GF-D8 (cell line): ENCODE measurements at regions not wholly inside any gene's neighbourhood (a gene's known extent, or its start where the extent isn't known, plus 50 kb on each side); places are given as distances from the start of the nearest gene placed in this dataset.

ENCODE experiments used
- DNase-seq: peaks from one replicate; lab custom pipeline; 2025; lab: John Stamatoyannopoulos, UW

DNA sequence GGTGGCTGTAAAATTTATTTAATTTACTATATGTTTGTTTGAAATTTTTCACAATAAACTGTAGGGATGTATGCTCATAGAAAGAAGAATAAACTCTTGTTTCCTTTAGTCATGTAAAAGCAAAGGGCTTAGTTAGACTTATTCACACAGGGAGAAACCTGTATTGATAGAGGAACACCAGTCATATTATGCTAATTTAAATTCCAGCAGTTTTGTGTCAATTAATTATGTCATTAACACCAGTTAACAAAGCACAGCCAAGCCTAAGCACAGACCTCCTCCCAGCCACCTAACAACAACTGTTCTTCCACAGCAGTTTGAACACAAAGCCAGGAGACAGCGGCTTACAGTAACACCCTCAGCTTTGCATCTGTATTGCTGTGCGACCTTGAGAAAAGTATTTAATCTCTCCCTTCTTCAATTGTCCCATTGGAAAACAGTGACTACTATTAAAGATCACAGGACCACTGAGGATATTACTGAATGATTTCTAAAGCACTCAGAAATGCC is 260.8 kb upstream of the RRP15 start:
- DNase-seq = no peak

DNA sequence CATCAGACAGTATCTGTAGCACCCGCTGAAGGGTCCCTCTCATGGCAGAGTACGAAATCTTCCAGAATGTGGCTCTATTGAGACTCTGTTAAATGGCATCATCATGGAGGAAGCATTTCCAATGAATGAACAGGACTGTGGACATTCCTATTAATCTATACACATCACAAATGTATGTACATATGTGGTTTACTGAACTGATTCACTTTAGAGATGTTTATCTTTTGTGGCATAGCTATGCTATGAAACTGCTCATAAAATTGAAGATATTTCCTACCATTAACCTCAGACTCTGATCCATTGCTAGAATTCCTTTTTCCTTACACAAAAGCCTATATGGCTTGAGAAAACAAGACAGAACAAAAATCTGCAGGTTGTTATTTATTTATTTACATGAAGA is 259.6 kb upstream of the RRP15 start:
- DNase-seq = no peak

DNA sequence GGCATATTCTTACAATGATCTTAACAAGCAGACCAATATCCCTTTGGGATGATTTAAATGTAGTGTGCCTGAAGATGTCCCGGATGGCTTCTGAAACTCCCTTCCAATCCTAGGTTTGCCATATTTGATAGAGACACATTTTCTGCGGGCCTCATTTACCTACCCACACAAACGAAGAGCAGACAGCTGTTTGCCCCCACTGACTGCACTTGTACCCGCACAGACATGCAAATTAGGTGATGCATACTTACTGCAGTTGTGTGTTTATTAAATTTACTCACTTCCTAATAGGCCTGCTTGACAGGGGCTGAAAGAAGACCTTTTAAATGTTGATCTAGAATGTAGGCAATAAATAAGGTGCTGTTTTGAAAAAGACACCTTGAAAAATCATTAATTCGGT is 257.9 kb upstream of the RRP15 start:
- no peak for DNase-seq

DNA sequence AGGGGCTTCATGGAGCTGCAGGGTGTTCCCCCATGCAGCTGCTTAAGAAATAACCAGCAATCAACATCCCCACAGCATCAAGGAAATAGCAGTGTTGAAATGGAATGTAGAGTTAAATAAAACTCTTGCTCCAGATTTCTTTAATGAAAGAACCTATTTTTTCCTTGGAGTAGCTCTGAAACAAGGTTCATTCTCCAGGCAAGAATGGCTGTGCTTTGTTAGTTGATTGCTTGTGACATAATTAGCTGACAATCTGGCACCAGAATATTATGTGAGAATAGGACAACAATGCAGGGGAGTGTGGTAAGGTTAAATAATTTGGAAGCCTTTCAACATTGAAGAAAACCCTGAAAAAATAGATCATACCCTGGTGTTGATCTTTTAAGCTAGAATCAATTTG is 254.2 kb upstream of the RRP15 start:
- no peak for DNase-seq

DNA sequence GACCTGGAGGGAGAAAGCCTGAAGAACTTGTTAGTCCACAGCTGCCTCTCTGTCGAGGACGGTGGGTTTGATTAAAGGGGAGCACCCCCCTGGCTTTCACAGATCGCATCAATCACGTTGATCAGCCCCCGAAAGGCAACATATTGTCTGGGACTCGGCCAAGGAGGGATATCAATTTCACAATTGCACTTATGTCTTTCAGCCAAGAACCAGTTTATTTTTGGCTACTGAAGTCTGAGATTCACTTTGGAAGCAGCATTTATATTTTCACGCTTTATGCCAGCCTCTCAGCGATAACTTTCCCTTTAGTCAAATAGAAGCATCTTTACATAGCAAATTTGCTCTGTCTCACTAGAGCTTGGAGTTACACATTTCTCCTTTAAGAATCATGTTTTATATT is 253.2 kb upstream of the RRP15 start:
- no peak for DNase-seq

DNA sequence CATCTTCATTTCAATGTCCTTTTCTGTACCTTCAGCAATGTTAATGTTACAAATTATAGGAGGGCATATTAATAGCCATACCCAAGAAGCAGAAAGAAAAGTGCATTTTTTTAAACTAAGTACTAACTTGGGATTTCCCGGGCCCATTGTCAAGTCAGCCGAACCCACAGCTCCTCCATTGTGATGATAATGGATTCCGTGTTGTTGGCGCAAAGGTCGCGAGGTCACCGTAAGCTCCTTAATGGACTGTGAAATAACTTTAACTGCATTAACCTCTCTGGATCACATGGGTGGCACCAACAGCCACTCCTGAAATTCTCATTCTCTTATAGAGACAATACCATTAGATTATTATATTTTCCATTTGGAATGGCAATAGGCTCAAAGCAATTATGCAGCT is 250.6 kb upstream of the RRP15 start:
- no peak for DNase-seq

DNA sequence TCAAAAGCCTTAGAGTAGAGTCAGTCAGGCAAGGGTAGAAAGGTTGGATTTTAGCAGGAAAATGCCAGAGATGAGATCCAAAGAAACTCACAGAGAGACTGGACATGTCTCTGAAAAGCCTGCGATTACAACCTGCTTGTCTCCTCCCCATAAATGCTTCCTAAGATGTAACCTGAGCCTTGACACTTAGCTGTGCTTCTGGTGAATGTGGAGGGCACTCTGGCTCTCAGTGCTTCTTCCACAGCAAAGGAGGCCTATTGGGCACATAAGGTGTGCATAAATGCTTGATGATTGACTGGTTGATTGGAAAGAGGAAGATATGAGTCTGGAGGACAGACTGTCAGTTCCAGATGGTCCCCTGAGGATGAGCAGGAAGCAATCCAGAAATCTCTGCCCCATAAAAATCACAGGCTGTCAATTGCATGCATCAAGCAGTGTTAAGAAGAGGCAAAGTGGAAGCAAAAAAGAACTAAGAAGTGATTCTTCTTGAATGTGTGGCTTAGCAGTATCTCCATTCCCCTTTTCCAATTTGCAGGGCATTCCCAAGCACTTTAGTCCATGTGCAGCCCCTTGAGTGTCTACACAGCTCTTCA is 236.2 kb upstream of the RRP15 start:
- DNase-seq = no peak

DNA sequence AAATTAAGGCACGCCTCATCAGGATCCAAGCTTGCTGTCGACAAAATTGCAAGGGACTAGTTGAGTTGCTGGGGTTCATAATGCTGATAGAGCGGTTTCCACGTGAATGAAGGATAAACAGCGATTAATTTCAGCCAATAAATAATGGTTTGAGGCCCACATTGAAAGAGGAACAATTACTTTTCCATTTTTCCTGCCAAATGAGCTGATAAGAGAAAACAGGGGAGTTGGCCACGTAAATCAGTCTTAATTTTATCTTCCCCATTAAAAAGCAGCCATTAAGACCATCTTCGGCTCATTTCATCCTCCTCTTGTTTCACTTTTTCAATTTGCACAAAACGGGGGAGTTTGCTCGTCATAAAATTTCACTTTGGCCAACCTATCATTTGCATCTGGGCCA is 235.5 kb upstream of the RRP15 start:
- DNase-seq = no peak

DNA sequence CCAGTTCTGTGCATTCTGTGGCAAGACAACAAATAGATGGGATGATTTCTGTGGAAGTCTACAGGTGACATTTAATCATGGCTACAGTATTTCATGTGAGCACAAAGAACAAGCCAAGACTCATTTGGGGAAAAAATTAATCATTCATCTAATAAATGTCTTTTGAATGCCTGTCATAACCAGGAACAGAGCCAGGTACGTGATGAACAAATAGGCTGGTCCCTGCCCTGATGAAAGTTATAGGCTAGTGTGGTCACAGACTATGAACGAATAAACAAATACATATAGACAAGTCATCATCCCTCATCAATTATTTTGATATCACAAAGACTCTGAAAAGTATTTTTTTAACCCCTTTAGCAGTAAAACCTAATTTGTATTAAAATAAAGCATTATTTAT is 226.4 kb upstream of the RRP15 start:
- DNase-seq = no peak

DNA sequence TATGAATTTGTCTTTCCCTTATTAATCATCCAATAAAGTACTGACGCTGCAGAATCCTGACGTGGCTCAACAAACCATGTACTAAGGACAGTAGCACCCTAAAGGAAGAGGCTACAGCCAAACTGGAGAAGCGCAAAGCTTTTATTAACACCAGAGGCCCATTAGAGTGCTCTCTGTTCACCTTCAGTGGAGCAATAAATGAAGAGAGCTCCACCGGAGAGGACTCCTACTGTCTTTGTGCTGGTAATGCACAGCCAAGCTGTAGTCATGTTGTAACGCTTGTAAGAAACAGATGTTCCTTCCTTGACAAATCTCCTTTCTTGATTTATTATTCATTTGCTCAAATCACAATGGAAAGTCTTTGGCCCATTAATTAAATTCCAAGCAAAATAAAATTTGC is 220.7 kb upstream of the RRP15 start:
- DNase-seq = no peak

DNA sequence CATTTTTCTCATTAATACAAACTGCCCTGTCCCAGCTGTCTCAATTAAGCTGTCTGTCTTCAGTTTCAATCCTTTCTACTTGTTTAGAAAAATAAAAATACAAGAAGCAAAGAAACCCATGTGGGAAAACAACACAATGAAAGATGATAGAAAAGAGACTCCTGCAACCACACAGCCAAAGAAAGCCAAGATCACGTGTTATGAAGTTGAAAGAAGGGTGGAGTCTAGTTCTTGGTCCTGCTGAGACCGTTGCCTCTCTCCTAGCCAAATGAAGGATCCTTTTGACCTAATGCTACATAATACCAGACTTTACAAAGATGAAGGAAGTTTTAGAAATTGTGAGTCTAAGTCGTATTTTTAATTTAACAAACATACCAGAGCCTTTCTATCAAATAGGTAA is 218.8 kb upstream of the RRP15 start:
- DNase-seq = no peak

DNA sequence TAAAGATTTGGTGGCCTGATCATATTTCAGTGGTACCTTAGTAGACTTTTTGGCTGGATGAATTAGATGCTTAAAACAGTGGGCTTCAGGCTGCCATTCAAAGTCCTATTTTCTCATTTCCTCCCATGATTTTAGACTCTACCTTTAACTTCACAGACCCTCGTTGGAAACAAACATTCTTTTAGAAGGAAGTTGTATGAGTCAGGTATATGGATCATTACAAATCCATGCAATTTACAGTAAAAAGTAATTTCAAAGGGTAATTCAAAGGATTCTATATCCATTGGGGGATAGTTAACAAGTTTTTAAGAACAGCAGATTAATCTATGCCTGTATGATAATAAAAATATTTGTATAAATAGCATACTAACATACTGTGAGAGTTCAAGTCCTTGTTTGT is 216.9 kb upstream of the RRP15 start:
- DNase-seq = no peak

DNA sequence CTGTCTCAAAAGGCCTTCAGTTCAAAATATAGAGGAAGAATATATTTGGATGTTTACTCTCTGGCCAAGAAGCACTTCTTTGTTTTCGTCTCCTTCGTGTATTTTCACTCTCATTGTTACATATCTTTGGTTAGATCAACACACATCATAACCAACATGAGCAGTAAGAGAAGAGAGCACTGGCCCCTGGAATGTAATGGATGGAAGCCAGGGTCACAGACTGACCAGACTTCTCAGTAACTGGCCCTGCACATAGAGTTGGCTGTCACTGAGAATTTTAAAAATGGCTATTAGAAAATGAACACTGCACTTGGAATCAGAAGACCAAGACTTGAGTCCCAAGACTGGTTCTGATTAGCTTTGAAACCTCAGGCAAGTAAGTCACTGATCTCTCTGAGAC is 215.9 kb upstream of the RRP15 start:
- DNase-seq = no peak

DNA sequence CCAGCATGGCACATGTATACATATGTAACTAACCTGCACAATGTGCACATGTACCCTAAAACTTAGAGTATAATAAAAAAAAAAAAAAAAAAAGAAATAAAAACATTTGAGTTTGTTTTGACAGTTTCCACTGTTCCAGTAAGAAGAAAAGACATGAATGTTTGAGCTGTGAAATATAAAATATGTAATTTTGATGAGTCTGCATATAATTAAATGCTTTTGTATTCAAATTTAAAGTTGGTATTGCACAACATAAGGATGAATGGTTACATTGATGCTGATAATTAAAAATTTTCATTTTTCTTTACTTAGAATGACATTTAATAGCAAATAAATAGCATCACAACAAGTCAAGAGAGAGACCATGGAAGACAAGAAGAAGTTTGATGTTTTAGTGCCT is 212.0 kb upstream of the RRP15 start:
- no peak for DNase-seq

DNA sequence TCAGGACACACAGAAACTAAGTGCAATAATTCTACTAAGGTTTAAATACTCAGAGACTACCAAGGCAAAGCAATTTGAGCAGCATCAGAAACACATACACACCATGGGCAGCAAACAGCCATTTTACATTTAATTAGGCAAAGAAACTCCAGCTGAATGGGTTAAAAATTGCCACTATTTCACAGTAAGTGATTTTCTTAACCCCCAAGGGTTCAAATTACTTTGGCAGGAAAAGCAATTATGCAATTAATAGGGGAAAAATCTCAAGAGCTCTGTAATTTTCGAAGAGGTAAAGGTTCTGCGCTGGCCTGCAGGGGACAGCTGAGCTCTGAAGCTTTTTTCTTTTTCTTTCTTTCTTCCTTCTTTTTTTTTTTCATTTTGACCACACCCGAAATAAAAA is 206.2 kb upstream of the RRP15 start:
- no peak for DNase-seq

DNA sequence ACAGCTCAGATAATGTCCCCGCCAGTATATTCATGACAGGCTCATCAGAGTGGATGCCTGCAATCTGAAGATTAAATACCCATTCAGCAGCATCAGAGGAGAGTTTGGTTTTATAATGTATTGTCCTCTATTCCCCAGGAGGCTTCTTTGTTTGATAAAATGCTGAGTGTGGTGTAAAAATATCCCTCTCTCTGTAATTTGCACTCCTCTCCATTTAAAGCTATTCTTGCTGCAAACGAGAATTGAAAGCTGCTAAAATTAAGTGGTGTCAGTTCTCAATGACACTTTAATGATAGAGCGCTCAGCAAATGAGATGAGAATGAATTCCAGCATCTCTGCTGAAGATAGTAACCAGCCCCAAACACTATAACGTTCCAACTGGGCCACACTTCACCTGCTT is 205.7 kb upstream of the RRP15 start:
- no peak for DNase-seq

DNA sequence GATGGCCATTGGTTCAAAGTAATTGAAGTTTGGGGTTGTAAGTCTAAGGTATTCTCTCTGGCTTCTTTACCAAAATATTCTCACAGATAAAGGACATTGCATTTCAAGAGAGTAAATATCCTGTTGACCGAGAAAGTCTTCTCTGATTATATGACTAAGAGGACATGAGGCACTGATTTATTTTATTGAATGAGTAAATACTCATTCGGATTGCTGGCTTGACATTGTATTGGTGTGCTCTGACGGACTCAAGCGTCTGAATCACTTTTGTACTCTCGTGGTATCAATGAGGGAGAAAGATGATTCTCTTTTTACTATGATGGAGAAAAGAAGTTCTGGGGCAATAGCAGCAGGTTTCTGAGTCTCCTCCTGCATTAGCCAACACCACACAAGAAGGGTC is 205.3 kb upstream of the RRP15 start:
- DNase-seq = no peak

DNA sequence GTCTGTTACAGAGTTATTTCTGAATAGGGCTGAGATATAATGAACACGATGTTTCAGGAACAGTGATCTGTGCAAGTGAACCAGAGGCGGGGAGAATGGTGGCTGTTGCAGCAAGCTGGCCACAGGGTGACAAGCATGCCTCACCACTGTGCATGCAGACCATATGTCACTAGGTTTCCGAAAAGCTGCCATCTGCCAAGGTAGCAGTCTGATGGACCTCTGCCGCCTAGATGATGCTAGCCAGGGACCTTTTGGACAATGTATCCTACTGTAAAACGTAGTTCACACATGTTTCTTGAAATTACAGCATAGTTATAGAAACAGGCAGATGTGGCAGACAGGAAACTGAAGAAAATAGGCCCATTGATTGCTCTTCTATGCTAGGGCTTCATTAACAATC is 204.2 kb upstream of the RRP15 start:
- DNase-seq = no peak

DNA sequence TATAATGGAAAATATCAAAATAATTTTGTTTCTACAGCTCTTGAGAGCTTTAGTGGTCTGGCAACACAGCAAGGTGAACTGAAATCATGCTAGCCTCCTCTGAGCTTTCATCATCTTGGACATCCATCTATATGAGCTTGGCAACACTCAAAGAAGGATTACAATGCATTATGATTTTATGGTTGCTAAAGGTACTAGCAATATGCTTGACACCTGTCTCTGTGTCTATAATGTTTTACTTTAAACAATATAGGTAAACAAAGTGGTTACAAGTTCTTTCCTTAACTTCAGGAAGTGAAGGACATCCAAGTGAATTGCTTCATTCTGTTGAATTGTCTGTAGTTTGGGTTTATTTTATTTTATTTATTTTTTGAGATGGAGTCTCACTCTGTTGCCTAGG is 203.7 kb upstream of the RRP15 start:
- DNase-seq = no peak

DNA sequence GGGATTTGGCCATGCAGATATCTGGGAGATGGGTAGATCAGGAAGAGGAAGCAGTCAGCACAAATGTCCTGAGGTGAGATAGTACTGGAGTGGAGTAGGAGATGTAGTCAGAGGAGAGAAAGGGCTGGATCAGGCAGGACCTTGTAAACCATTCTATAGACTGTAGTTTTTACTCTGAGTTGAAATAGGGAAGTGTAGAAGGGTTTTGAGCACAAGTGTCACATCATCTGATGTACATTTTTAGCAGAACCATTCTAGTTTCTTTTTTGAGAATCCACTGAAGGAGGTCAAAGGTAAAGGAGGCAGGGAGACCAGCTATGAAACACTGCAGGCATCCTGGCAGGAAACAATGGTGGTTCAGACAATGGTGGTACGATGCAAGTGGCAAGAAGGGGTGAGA is 194.6 kb upstream of the RRP15 start:
- no peak for DNase-seq

DNA sequence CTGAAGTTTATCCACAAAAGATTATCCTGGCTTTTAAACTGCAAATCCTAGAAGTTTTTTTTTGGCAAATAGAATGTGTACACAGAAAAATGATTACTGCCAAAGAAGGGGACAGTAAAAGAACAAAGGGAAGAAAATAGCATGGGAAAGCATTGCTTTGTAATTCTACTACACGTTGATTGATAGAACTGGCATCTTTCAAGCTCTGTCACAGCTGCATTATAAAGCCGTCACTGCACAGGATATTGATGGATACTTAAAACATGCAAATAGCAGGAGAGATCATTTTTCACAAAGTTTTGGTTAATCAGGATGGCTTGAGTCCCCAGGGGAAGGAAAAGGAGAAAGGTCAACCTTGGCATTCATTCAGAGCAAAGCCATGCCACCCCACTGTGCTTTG is 183.7 kb upstream of the RRP15 start:
- DNase-seq = no peak

DNA sequence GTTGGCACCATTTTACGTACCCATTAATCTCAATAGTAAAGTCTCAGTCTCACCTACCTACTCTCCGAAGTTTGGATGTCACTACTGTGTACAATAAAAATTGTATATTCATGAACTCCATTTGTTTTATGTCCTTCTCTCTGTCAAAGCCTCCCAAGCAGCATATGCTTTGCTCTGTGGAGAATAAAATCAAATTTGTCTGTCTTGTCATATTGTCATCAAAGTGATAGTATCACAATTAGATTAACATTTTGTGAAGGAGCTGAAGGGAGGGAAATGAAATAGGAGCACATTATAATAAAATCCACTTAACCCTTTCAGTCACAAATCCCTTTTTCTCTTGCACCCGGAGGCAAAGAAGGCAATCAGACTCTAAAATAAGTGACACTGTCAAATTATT is 177.1 kb upstream of the RRP15 start:
- DNase-seq = no peak

DNA sequence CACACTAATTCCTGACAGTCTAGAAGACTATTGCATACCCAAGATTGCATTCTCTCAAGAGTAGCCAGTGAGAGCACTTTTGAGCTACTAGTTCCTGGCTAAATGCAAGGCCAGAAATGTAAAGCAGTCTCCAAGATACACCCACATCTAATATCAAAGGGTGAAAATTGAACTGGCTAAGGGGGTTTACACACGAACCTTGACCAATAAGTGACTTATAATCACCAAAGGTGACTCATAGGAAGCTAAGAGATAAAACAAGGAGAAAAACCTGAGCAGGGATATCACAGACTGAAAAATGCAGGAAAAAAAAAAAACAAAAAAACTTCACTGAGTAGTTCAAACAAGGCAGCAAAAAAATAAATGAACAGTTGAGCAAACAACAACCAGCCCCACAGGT is 172.2 kb upstream of the RRP15 start:
- no peak for DNase-seq

DNA sequence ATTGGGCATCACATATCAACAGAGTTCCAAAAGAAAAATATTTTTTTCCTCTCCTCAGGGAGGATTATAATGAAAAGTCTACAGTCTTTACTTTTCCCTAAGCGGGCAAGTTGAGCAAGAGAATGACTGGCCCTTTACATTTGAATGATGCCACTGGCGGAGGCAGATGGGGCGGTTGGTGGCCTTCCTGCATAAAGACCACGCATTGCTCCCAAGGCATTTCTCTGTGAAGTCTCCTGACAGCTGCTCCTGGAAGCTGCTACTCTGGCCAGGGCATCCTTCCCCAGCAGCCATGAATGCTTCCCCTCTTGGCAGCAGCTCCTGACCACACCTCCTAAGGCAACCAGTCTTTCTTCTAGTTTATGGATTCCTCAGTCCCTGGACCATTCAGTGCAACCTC is 161.1 kb upstream of the RRP15 start:
- DNase-seq = no peak

DNA sequence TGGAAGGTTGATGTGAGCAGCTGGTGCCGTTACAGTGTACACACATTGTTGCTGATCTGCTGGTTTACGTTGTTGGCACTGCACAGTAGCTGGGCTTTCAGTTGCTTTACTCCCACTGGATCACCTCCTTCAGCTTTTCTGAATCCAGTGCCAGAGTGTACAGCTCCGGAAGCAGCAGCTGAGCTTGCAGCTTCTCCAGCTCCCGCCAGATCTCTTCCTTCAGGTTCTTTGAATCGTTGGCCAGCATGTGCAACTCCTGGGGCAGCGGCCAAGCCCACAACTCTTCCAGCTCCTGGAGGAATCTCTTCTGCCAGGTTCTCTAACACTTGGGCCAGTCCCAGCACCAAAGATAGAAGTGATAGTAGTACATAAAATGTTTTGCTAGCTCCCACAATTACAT is 149.7 kb upstream of the RRP15 start:
- DNase-seq = no peak
